HG03196 (cell line): ENCODE measurements at regions not wholly inside any gene's neighbourhood (a gene's known extent, or its start where the extent isn't known, plus 50 kb on each side); places are given as distances from the start of the nearest gene placed in this dataset.
"Not testable (repeated sequence)": the region's sequence is repeated elsewhere in the genome, so short reads cannot be mapped to it uniquely, and the experiment has no call there.

Source experiments
- ATAC-seq: cut with Tn5 transposase; IDR thresholded peaks from one replicate; pipeline ENCODE4 v1.9.1; 2021; ENCODE audit not compliant: unreplicated experiment

- no peak for ATAC-seq
Measured at GRCh38 chr11:13134886-13135285, 125.8 kb downstream of the RASSF10 start.

GRCh38 chr11:13135385-13136271 is 126.5 kb downstream of the RASSF10 start:
- no peak for ATAC-seq

GRCh38 chr11:13136272-13136596 is 127.1 kb downstream of the RASSF10 start:
- no peak for ATAC-seq

GRCh38 chr11:13137844-13138301 is 128.8 kb downstream of the RASSF10 start:
- no peak for ATAC-seq

GRCh38 chr11:13139085-13139484 is 130.0 kb downstream of the RASSF10 start:
- not testable (repeated sequence) for ATAC-seq

- peak; percentile 91 for ATAC-seq
Measured at GRCh38 chr11:13140028-13140870, 131.1 kb downstream of the RASSF10 start.

- ATAC-seq: no peak
Measured at GRCh38 chr11:13140873-13141655, 131.9 kb downstream of the RASSF10 start.

GRCh38 chr11:13141731-13142709 is 132.9 kb downstream of the RASSF10 start:
- no peak for ATAC-seq

GRCh38 chr11:13143486-13144297 is 133.9 kb upstream of the BMAL1 start:
- no peak for ATAC-seq

GRCh38 chr11:13145461-13145860 is 132.1 kb upstream of the BMAL1 start:
- no peak for ATAC-seq

GRCh38 chr11:13149991-13150390 is 127.6 kb upstream of the BMAL1 start:
- no peak for ATAC-seq

- no peak for ATAC-seq
Measured at GRCh38 chr11:13150487-13150886, 127.1 kb upstream of the BMAL1 start.

GRCh38 chr11:13152264-13152663 is 125.3 kb upstream of the BMAL1 start:
- ATAC-seq: no peak

- no peak for ATAC-seq
Measured at GRCh38 chr11:13152736-13153541, 124.7 kb upstream of the BMAL1 start.

- not testable (repeated sequence) for ATAC-seq
Measured at GRCh38 chr11:13154374-13154773, 123.2 kb upstream of the BMAL1 start.

GRCh38 chr11:13160346-13160745 is 117.2 kb upstream of the BMAL1 start:
- no peak for ATAC-seq

- ATAC-seq: no peak
Measured at GRCh38 chr11:13160806-13161205, 116.8 kb upstream of the BMAL1 start.

- ATAC-seq: no peak
Measured at GRCh38 chr11:13163158-13163557, 114.4 kb upstream of the BMAL1 start.
